ENCODE measurements at regions not wholly inside any gene's neighbourhood (a gene's known extent, or its start where the extent isn't known, plus 50 kb on each side); places are given as distances from the start of the nearest gene placed in this dataset.

DNA sequence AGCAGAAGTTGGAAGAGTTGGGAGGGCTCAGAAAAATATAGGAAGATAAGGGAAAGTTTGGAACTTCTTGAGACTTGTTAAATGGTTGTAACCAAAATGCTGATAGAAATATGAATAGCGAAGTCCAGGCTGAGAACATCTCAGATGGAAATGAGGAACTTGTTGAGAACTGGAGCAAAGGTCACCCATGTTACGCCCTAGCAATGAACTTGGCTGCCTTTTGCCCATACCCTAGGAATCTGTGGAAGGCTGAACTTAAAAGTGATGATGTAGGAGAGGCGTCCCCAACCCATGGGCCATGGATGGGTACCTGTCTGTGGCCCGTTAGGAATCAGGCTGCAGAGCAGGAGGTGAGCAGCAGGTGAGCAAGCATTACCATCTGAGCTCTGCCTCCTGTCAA, 347.8 kb downstream of the ARL4A start:
- no peak for DNase-seq

GRCh38 chr7:13036256-13036780, 348.9 kb downstream of the ARL4A start:
- no peak for DNase-seq

GRCh38 chr7:13037216-13037615, 349.8 kb downstream of the ARL4A start:
- DNase-seq, result no peak

GRCh38 chr7:13041368-13041988, 354.0 kb downstream of the ARL4A start:
- no peak for DNase-seq

GRCh38 chr7:13042605-13043236, 355.3 kb downstream of the ARL4A start:
- DNase-seq, result no peak

DNA sequence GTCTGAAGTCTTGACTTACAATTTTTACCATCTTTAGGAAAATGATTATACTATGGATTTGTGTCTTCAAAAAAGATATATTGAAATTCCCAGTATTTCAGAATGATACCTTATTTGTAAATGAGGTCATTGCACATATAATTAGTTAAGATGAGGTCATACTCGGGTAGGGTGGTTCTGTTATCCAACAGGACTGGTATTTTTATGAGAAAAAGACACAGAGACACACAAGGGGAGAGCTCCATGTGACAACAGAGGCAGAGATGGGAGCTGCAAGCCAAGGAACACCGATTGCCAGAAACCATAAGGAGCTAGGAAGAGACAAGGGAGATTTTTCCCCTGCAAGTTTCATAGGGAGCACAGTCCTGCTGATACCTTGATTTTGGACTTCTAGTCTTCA, 356.9 kb downstream of the ARL4A start:
- no peak for DNase-seq

DNA sequence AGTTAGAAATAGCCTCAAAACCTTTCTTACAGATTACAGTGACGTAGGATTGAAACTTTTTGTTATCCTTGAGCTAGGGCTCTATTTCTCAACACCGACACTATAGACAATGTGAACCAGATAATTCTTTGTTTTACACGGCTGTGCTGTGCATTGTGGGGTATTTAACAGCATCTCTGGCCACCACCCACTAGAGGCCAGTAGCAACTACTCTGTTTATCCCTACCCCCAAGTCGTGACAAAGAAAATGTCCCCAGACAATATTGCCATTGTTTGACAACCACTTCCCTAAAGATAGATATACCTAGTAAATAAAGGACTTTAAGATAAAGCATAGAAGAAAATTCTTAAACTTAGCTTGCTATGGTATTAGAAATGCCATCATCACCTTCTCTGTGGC, 359.6 kb downstream of the ARL4A start:
- DNase-seq, result no peak

- no peak for DNase-seq
Measured at GRCh38 chr7:13049946-13050345, 362.5 kb downstream of the ARL4A start.

DNA sequence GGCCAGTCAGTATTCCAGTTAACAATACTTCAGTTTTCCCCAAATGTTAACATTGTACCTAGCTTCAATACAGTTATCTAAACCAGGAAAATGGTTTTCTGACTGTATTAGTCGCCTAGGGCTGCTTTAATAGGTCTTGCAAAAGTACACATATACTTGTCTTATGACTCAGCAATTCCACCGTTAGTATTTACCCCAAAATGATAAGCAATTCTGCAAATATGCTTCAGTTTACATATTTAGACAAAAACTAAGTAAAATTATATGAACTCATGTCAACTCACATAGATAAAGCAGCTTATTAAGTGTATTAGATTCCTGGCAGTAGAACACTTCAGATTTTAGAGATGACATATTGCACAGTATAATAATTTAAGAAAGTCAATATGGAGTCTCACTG, 363.3 kb downstream of the ARL4A start:
- no peak for DNase-seq

GRCh38 chr7:13055732-13056368, 368.4 kb downstream of the ARL4A start:
- DNase-seq, result no peak

DNA sequence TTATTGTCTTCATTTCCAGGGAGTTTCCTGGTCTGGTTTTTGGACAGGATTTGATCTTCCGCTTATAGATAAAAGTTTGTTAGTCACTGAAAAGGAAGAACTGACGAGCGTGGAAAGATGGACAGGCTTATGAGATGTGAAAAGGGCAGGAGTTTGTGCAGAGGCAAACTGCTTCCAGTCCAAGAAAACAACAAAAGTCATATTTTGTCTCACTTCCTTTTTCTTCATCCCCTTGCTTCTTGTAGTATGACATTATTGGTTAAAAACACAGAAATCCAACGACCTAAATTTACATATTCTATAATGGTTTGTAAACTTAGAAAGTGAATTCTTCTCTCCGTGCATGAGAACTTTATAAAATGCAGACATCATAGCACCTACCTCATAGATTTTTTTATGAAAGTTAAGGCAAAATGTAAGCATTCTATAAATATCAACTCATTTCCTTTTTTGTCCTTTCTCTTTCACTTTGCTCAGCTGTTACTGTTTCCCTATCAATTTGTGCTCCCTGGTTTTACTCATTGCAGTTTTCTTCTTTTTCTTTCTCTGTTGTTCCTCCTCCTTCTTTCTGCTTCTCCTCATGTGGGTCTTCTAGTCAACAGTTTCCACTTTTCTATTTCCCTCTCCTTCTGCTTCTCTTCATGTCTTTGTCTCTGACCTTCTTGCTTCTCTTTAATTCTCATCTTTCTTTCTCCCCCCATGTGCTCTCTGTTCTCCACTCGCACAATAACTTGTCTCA, 370.2 kb downstream of the ARL4A start:
- no peak for DNase-seq

DNA sequence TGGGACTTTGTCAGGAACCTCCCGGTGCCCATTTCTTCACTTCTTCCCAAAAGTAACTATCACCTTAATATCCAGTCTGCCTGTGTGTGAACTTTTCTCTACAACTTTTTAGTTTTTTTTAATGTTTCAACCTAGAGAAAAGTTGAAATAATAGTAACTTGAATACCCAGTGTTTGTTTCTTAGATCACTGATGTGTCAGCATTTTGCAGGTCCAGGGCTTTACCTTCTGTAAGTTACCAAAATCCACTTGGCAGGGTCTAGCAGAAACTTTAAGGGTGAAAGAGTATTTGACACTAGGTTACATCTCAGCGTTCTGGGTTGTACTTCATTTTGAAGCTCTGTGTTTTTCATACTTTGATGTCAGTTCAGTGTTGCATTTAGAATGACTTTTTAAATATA, 372.7 kb downstream of the ARL4A start:
- DNase-seq, result no peak

- DNase-seq, result no peak
Measured at GRCh38 chr7:13061115-13061514, 373.7 kb downstream of the ARL4A start.

DNA sequence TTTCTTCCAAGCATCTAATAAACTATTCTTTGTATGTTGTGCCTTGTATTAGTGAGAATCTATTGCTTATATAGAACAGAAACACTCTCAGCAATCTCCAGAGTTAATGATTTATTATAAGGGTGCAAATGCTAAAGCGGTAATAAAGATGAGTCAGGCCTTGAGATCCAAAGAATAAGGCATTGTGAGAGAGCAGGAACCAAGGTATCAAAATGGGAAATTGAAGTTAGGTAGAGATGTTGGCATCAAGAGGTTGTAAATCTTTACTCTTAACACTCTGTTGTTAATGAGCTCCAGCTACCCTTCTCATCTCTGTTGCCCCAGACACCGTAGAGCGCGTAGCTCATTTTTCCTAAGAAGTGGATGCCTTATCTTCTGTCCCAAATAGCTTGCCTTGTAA, 375.2 kb downstream of the ARL4A start:
- DNase-seq, result no peak

DNA sequence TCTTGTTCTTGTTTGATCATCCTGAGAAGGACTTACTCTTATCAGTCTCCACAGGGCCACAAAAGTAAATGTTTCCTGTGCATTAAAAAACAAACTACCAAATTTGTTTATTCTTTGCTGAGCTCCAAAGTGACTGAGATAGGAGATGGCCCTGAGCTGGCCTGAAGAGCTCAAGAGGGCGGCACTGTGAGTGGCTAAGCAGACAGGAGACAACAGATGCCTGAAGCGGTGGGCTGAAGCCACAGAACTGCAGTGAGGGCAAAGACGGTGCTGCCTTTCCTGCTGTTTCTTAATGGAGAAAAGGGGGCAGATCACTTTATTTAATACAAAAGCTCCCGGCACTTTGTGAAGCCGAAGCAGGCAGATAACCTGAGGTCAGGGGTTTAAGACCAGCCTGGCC, 379.6 kb downstream of the ARL4A start:
- no peak for DNase-seq

DNA sequence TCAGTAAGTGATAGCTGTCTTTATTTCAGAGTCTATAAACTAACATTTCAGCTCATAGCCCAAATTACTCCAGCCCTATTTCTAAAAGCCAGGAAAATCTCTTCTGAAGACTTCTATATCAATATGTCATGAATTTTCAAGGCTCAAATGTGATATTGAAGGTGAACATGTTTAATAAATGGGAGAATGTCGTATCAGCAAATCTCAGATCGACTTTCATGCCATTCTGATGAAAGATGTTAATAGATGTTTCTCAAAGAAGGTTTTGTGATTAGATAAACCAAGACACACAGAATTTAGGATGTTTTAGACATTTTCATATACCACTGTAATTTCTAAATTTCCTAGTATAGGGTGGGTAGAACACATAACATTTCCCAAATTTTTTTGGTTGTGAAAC, 380.6 kb downstream of the ARL4A start:
- no peak for DNase-seq

- DNase-seq, result no peak
Measured at GRCh38 chr7:13069841-13070240, 382.4 kb downstream of the ARL4A start.

DNA sequence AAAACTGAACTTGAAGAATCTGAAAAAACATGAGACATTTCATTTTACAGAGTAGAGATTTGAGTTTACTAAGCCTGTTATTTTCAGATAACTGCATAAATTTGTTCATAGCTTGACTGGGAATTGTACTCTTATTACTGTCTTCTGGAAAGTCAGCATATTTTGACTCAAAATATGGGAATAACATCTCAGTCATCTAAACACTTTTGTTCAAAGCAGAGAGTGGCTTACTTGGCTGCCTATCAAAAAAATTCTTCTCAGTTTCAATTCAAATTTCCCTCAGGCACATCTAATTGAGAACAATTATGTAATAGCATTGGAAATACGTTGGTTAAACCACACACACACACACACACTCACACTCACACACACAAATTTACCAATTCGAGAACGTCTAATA, 384.6 kb downstream of the ARL4A start:
- DNase-seq, result no peak

- DNase-seq, result no peak
Measured at GRCh38 chr7:13077466-13077865, 390.0 kb downstream of the ARL4A start.

DNA sequence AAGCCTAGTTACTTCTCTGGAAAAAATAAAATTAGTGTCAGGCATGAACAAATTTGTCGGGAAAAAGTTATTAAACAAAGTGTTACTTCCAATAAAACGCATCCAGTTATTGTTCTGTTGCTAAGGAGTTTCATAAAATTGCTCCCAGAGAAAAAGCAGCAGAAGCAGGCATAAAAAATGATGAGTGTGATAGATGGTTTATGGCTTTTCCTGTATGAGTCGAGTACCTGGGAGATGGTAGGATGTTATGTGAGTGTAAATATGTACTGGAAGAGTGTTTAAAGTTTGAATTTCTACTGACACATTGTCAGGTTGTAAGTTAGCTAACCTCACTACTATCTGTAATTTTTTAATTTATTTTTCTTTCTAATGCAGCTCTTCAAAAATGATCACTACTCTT, 390.7 kb downstream of the ARL4A start:
- no peak for DNase-seq

GRCh38 chr7:13090959-13091358, 403.5 kb downstream of the ARL4A start:
- no peak for DNase-seq

DNA sequence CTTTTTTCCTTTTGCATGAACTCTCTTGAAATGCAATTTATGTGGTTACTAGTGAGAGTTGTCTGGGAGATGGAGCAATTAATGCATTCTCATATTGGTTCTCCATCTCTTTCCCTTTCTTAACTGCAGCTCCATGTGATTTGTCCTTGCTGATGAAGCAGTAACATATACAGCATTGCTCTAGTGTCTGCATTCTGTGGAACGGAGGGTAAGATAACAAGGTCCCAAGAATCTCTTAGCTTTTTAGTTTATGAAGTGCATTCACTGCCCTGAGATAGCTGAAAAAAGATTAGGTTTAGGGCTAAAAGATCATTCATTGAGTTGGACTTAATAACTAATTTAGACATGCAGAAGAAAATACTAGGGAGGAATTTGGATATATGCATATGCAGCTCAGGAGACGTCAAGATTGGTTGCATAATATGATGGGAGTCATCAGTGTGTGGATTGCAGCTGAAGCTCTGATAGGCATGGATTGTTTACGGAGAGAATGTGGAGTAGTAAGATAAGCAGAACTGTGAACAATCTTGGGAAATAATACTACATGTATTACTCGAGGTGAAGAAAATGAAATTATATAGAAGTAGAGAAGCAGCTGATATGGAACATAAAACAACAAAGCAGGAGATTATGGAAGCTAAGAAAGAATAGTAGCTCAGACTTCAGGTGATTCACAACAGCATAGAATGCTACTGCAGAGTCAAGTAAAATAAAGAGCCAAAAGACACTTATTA, 404.7 kb downstream of the ARL4A start:
- DNase-seq, result no peak
